ENCODE measurements at regions not wholly inside any gene's neighbourhood (a gene's known extent, or its start where the extent isn't known, plus 50 kb on each side); places are given as distances from the start of the nearest gene placed in this dataset.

DNA sequence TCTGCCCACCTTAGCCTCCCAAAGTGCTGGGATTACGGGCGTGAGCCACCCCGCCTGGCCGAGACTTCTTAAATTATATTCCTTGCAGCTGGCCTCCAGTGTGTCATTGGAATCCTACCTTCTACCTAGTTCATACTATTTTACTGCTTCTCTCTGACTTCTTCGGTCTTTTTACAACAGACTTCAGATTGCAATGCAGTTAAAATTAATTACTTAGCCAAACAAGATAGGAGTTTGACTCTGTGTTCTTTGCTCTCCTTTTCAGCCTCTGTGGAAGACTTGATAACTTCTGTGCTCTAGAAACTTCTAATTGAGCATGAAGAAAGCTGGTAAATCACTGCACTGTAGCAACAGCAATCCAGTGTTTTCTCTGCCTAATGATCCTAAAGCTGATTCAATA is 199.5 kb downstream of the GASK1B start:
- H3K9me3 ChIP-seq, result no peaks in the 10 kb centered on the region
- no peak overlapping the region for H3K4me3 ChIP-seq
- H3K27me3 ChIP-seq, result no peaks in the 10 kb centered on the region
- intact Hi-C loops (cut with DNase I; ENCODE audit: low total_unique reads), result no loop called here
- TF ChIP-seq, protein P1, sequence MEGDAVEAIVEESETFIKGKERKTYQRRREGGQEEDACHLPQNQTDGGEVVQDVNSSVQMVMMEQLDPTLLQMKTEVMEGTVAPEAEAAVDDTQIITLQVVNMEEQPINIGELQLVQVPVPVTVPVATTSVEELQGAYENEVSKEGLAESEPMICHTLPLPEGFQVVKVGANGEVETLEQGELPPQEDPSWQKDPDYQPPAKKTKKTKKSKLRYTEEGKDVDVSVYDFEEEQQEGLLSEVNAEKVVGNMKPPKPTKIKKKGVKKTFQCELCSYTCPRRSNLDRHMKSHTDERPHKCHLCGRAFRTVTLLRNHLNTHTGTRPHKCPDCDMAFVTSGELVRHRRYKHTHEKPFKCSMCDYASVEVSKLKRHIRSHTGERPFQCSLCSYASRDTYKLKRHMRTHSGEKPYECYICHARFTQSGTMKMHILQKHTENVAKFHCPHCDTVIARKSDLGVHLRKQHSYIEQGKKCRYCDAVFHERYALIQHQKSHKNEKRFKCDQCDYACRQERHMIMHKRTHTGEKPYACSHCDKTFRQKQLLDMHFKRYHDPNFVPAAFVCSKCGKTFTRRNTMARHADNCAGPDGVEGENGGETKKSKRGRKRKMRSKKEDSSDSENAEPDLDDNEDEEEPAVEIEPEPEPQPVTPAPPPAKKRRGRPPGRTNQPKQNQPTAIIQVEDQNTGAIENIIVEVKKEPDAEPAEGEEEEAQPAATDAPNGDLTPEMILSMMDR (IDR thresholded peaks at IDR 0.05), result no peak
- TF ChIP-seq POLR2A (IDR thresholded peaks at IDR 0.05), result no peak
- 87 to 92% methylated on average over 5 of the region's 5 CpGs for WGBS, 2 donors
- no peak for DNase-seq
- no peaks in the 10 kb centered on the region for H3K4me1 ChIP-seq
- no peak overlapping the region for H3K27ac ChIP-seq
- H3K36me3 ChIP-seq (ENCODE audit: low read depth, missing control alignments), result no peaks in the 10 kb centered on the region

DNA sequence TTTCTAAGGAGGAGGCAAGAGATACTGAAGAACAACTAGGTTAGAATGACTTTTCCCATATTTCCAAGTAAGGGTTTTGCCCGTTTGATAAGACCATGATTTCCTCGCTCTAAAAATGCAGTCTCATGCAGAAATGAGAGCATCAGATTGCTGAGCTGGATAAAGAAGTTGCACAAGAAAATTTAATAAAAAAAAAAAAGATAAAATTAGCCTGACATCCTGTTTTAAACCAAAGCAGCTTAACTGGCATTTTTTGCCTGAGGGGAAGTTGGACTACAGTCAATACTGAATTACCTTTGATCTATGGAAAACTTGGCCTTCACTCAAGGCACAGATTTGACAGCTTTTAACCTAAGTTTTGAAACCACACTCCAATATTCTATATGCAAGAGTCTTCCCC is 208.4 kb downstream of the GASK1B start:
- no peak for DNase-seq
- no peak overlapping the region for H3K4me3 ChIP-seq
- no peaks in the 10 kb centered on the region for H3K27me3 ChIP-seq
- H3K36me3 ChIP-seq (ENCODE audit: low read depth, missing control alignments), result no peaks in the 10 kb centered on the region
- H3K9me3 ChIP-seq, result no peaks in the 10 kb centered on the region
- no peak overlapping the region for H3K27ac ChIP-seq
- intact Hi-C loops (cut with DNase I; ENCODE audit: low total_unique reads), result no loop called here
- TF ChIP-seq POLR2A (IDR thresholded peaks at IDR 0.05), result no peak
- TF ChIP-seq, protein P1 (IDR thresholded peaks at IDR 0.05), result no peak
- WGBS, 2 donors, result 70 to 79% methylated on average over 2 of the region's 2 CpGs
- no peaks in the 10 kb centered on the region for H3K4me1 ChIP-seq

DNA sequence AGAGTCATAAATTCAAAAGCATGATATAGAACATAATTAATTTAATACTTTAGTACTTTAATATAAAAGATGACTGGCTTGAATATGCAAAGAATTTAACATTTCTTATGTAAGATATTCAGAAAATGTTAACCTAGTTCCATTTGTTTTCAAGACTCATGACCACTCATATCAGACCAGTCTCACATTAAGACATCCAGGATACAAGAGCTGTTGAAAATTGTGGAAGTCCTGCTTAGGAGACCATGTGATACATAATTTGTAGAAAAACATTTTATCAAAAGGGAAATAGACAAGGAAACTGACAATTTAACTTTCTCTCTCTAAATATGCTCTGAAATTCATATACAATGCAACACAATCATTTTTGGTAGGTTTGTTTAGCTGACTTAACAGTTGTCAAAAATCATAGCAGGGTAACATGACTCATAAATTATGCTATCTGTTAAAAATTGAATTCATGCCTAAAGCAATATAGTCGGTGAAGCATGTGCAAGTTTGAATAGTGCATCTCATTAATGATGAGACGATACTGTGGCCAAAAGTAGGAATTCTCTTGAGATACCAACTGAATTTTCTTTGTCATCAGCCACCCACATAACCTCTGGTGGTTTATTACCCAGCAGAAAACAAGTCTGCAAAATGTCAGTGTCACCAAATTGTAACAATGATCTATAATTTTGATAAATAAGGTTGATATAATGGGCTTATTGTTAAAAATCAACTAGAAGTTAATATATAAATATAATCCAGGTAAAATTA is 211.4 kb downstream of the GASK1B start:
- Histone ChIP-seq H3K9me3 (no peaks in the 10 kb centered on the region), H3K27me3 (no peaks in the 10 kb centered on the region), H3K4me3 (no peak overlapping the region), H3K36me3 (ENCODE audit: low read depth, missing control alignments) (no peaks in the 10 kb centered on the region), H3K4me1 (no peaks in the 10 kb centered on the region), H3K27ac (no peak overlapping the region)
- intact Hi-C loops (cut with DNase I; ENCODE audit: low total_unique reads), result no loop called here
- DNase-seq, result no peak
- WGBS, 2 donors, result 40 to 60% methylated on average over 2 of the region's 2 CpGs
- no peak for TF ChIP-seq POLR2A (IDR thresholded peaks at IDR 0.05)
- TF ChIP-seq, protein P1 (IDR thresholded peaks at IDR 0.05), result no peak

DNA sequence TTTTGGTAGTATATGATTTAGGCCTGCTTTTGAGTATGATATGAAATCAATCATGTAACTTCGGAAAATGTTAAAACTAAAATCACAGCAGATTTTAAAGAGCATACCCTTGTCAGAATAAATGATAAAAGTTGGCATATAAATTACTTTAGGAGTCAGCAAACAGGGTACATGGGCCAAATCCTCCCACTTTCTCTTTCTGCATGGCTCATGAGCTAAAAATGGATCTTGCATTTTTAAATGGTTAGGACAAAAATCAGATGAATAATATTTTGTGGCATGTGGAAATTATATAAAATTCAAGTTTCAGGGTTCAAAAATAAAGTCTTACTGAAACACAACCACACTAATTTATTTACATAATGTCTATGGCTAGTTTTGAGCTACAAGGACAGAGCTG is 214.9 kb downstream of the GASK1B start:
- no peak for TF ChIP-seq POLR2A (IDR thresholded peaks at IDR 0.05)
- TF ChIP-seq, protein P1 (IDR thresholded peaks at IDR 0.05), result no peak
- H3K9me3 ChIP-seq, result no peaks in the 10 kb centered on the region
- no peaks in the 10 kb centered on the region for H3K27me3 ChIP-seq
- H3K36me3 ChIP-seq (ENCODE audit: low read depth, missing control alignments), result no peaks in the 10 kb centered on the region
- no peak overlapping the region for H3K4me3 ChIP-seq
- no peaks in the 10 kb centered on the region for H3K4me1 ChIP-seq
- intact Hi-C loops (cut with DNase I; ENCODE audit: low total_unique reads), result no loop called here
- DNase-seq, result no peak
- 73 to 79% methylated on average over 1 of the region's 1 CpG for WGBS, 2 donors
- H3K27ac ChIP-seq, result no peak overlapping the region

DNA sequence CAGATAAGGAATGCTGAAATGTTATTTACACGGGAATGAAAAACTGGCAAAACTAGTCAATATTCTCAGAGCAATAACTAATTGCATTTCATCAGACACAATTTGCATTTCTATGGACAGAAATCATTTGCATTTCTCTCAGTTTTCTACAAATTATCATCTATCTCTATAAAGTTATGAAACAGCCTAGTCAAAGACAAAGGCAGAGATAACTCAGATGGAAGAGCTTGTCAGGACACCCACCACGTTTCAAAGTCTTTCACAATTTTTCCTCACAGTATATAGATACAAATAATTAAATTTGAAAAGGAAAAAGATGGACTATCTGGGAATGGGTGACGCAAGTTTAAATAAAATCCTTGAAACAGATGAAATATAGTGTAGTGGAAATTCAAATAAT is 230.8 kb downstream of the GASK1B start:
- TF ChIP-seq, protein P1 (IDR thresholded peaks at IDR 0.05), result no peak
- no peak for TF ChIP-seq POLR2A (IDR thresholded peaks at IDR 0.05)
- 38 to 49% methylated on average over 3 of the region's 3 CpGs for WGBS, 2 donors
- Histone ChIP-seq H3K4me1 (no peaks in the 10 kb centered on the region), H3K36me3 (ENCODE audit: low read depth, missing control alignments) (no peaks in the 10 kb centered on the region), H3K27ac (no peak overlapping the region), H3K9me3 (no peaks in the 10 kb centered on the region), H3K27me3 (no peaks in the 10 kb centered on the region), H3K4me3 (no peak overlapping the region)
- no peak for DNase-seq
- intact Hi-C loops (cut with DNase I; ENCODE audit: low total_unique reads), result no loop called here

Data from testis (tissue), 2 donors.